SK-N-SH treated with all-trans-retinoic acid at 6 μM for 48 hours (cell line): ENCODE measurements at regions not wholly inside any gene's neighbourhood (a gene's known extent, or its start where the extent isn't known, plus 50 kb on each side); places are given as distances from the start of the nearest gene placed in this dataset.

Experiments
- ATAC-seq: fragments of 200-7000 bp; cut with Tn5 transposase; 3 replicates; pipeline ENCODE4 v1.9.1; 2020; ENCODE audit warnings: mild to moderate bottlenecking, moderate library complexity
- ARNTL ChIP-seq: fragments of 450-650 bp; formaldehyde crosslinking; IDR thresholded peaks from 2 replicates; pipeline ENCODE4 v1.5.0; 2020; ENCODE audit warnings: low read depth, mild to moderate bottlenecking, moderate library complexity, borderline replicate concordance
- BACH2 ChIP-seq: fragments of 250-450 bp; sonication (Bioruptor Pico); IDR thresholded peaks from 2 replicates; pipeline ENCODE4 v1.9.0; 2021; ENCODE audit warnings: mild to moderate bottlenecking, borderline replicate concordance
- CREB5 ChIP-seq: fragments of 250-450 bp; sonication (Bioruptor Pico); IDR thresholded peaks from 2 replicates; pipeline ENCODE4 v1.5.1; 2020; ENCODE audit warnings: low read depth, mild to moderate bottlenecking, moderate library complexity
- CSDC2 ChIP-seq: fragments of 250-450 bp; sonication (Bioruptor Pico); IDR thresholded peaks from 2 replicates; pipeline ENCODE4 v1.5.0; 2020; ENCODE audit warnings: mild to moderate bottlenecking, moderate library complexity
- ESRRG ChIP-seq: fragments of 250-450 bp; sonication (Bioruptor Pico); IDR thresholded peaks from 2 replicates; pipeline ENCODE4 v1.6.1; 2021; ENCODE audit warnings: mild to moderate bottlenecking
- GLIS3 ChIP-seq: fragments of 250-450 bp; sonication (Bioruptor Pico); IDR thresholded peaks from 2 replicates; pipeline ENCODE4 v1.5.0; 2020; ENCODE audit warnings: mild to moderate bottlenecking, moderate library complexity
- ISL1 ChIP-seq: fragments of 250-450 bp; sonication (Bioruptor Pico); IDR thresholded peaks from 2 replicates; pipeline ENCODE4 v2.1.2; 2022; ENCODE audit warnings: mild to moderate bottlenecking, moderate library complexity
- OSR1 ChIP-seq: fragments of 250-450 bp; sonication (Bioruptor Pico); IDR thresholded peaks from 2 replicates; pipeline ENCODE4 v1.8.0; 2022; ENCODE audit warnings: moderate library complexity, mild to moderate bottlenecking, inconsistent platforms
- PATZ1 ChIP-seq: fragments of 250-450 bp; sonication (Bioruptor Pico); IDR thresholded peaks from 2 replicates; pipeline ENCODE4 v1.8.0; 2020; ENCODE audit warnings: mild to moderate bottlenecking, moderate library complexity, borderline replicate concordance
- POU6F1 ChIP-seq: fragments of 250-450 bp; sonication (Bioruptor Pico); IDR thresholded peaks from 2 replicates; pipeline ENCODE4 v1.8.0; 2021; ENCODE audit warnings: low read depth, mild to moderate bottlenecking, moderate library complexity, borderline replicate concordance
- PPARA ChIP-seq: fragments of 250-450 bp; sonication (Bioruptor Pico); IDR thresholded peaks from 2 replicates; pipeline ENCODE4 v1.5.0; 2020; ENCODE audit warnings: mild to moderate bottlenecking, borderline replicate concordance
- RARB ChIP-seq: fragments of 250-450 bp; sonication (Bioruptor Pico); IDR thresholded peaks from 2 replicates; pipeline ENCODE4 v1.8.0; 2021; ENCODE audit warnings: mild to moderate bottlenecking, moderate library complexity
- TCF4 ChIP-seq: fragments of 250-450 bp; sonication (Bioruptor Pico); IDR thresholded peaks from 2 replicates; pipeline ENCODE4 v1.8.0; 2021; ENCODE audit warnings: mild to moderate bottlenecking, moderate library complexity, borderline replicate concordance
- TOX ChIP-seq: fragments of 250-450 bp; sonication (Bioruptor Pico); IDR thresholded peaks from 2 replicates; pipeline ENCODE4 v1.8.0; 2021; ENCODE audit warnings: mild to moderate bottlenecking, moderate library complexity, borderline replicate concordance
- TSHZ2 ChIP-seq: fragments of 250-450 bp; sonication (Bioruptor Pico); IDR thresholded peaks from 2 replicates; pipeline ENCODE4 v1.5.0; 2020; ENCODE audit warnings: mild to moderate bottlenecking, moderate library complexity
- ZC3H10 ChIP-seq: fragments of 250-450 bp; sonication (Bioruptor Pico); IDR thresholded peaks from 2 replicates; pipeline ENCODE4 v1.5.1; 2021; ENCODE audit warnings: mild to moderate bottlenecking, moderate library complexity
- ZFP3 ChIP-seq: fragments of 250-450 bp; sonication (Bioruptor Pico); IDR thresholded peaks from 2 replicates; pipeline ENCODE4 v1.5.0; 2020; ENCODE audit warnings: mild to moderate bottlenecking, moderate library complexity
- ZFP30 ChIP-seq: fragments of 450-650 bp; formaldehyde crosslinking; IDR thresholded peaks from 2 replicates; pipeline ENCODE4 v1.5.0; 2022; ENCODE audit warnings: mild to moderate bottlenecking, moderate library complexity
- ZNF565 ChIP-seq: fragments of 450-650 bp; formaldehyde crosslinking; conservative IDR thresholded peaks from 2 replicates; pipeline ENCODE4 v1.5.0; 2020; ENCODE audit warnings: low read depth, mild to moderate bottlenecking, moderate library complexity
- ZNF70 ChIP-seq: fragments of 450-650 bp; formaldehyde crosslinking; IDR thresholded peaks from 2 replicates; pipeline ENCODE4 v1.5.0; 2020; ENCODE audit warnings: mild to moderate bottlenecking, moderate library complexity
- ZNF8 ChIP-seq: fragments of 450-650 bp; formaldehyde crosslinking; IDR thresholded peaks from 2 replicates; pipeline ENCODE4 v1.5.0; 2020; ENCODE audit warnings: mild to moderate bottlenecking, moderate library complexity

GRCh38 chr2:35415282-35415681, 940.3 kb upstream of the CRIM1 start:
- TF ChIP-seq CSDC2 (CRISPR knock-in tag): no peak
- TF ChIP-seq ZFP3 (CRISPR knock-in tag): no peak
- no peak for ATAC-seq

GRCh38 chr2:35410431-35411061, 945.0 kb upstream of the CRIM1 start:
- peak; percentile 76 for ATAC-seq

GRCh38 chr2:35409762-35410161, 945.8 kb upstream of the CRIM1 start:
- ATAC-seq: no peak
- TF ChIP-seq BACH2 (CRISPR knock-in tag) (no peak), ZFP30 (no peak), PPARA (CRISPR knock-in tag) (no peak), ZC3H10 (CRISPR knock-in tag) (no peak), ZNF70 (CRISPR knock-in tag) (no peak), TCF4 (CRISPR knock-in tag) (no peak), OSR1 (CRISPR knock-in tag) (no peak)
- TF ChIP-seq, all 23 proteins: peak for 0

More at GRCh38 chr2:35410431-35411061, 945.0 kb upstream of the CRIM1 start:
- TF ChIP-seq ZNF565 (CRISPR knock-in tag): no peak
- no peak for TF ChIP-seq ARNTL (CRISPR knock-in tag)
- TF ChIP-seq, all 23 proteins: peak for 0

GRCh38 chr2:35408320-35408719, 947.3 kb upstream of the CRIM1 start:
- no peak for TF ChIP-seq PATZ1 (CRISPR knock-in tag)
- TF ChIP-seq ZFP3 (CRISPR knock-in tag): no peak
- TF ChIP-seq PPARA (CRISPR knock-in tag): no peak
- TF ChIP-seq GLIS3: no peak
- no peak for TF ChIP-seq ZFP30
- TF ChIP-seq ZNF70 (CRISPR knock-in tag): no peak
- no peak for TF ChIP-seq ESRRG (CRISPR knock-in tag)
- TF ChIP-seq TSHZ2 (CRISPR knock-in tag): no peak
- no peak for TF ChIP-seq ZNF565 (CRISPR knock-in tag)
- TF ChIP-seq ZNF8: no peak
- TF ChIP-seq, all 23 proteins: peak for 0

GRCh38 chr2:35391736-35392442, 963.7 kb upstream of the CRIM1 start:
- no peak for ATAC-seq
- TF ChIP-seq GLIS3: no peak
- no peak for TF ChIP-seq ARNTL (CRISPR knock-in tag)
- TF ChIP-seq ESRRG (CRISPR knock-in tag): no peak
- TF ChIP-seq POU6F1 (CRISPR knock-in tag): no peak
- TF ChIP-seq TCF4 (CRISPR knock-in tag): no peak
- TF ChIP-seq CREB5 (CRISPR knock-in tag): no peak
- no peak for TF ChIP-seq ZFP3 (CRISPR knock-in tag)
- TF ChIP-seq PPARA (CRISPR knock-in tag): no peak
- TF ChIP-seq ZNF70 (CRISPR knock-in tag): no peak
- TF ChIP-seq ZC3H10 (CRISPR knock-in tag): no peak
- TF ChIP-seq ISL1 (CRISPR knock-in tag): no peak
- no peak for TF ChIP-seq BACH2 (CRISPR knock-in tag)
- TF ChIP-seq TOX (CRISPR knock-in tag): no peak
- TF ChIP-seq ZFP30: no peak
- no peak for TF ChIP-seq CSDC2 (CRISPR knock-in tag)
- no peak for TF ChIP-seq TSHZ2 (CRISPR knock-in tag)
- no peak for TF ChIP-seq ZNF8
- TF ChIP-seq RARB (CRISPR knock-in tag): no peak
- no peak for TF ChIP-seq OSR1 (CRISPR knock-in tag)

More at GRCh38 chr2:35408320-35408719, 947.3 kb upstream of the CRIM1 start:
- no peak for ATAC-seq
